ENCODE measurements at regions not wholly inside any gene's neighbourhood (a gene's known extent, or its start where the extent isn't known, plus 50 kb on each side); places are given as distances from the start of the nearest gene placed in this dataset.
"Not testable (repeated sequence)": the region's sequence is repeated elsewhere in the genome, so short reads cannot be mapped to it uniquely, and the experiment has no call there.

DNA sequence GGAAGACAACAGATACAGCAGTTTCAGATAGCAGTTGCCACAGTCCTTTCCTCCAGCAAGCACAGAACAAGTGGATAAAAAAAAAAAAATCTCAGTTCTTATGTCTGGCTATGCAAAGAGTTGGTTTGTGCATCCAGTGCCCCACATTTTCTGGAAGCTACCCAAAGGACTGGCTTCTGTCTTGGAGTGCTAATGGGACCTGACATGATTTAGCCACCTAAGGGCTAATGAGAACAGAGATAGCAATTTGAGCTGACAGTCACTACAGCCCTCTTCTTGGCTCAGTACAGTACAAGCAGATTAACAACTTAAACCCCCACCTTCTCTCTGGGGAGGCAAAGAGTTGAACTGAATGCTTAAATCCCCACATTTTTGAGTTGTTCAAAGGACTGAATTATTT lies 976.8 kb downstream of the TBC1D32 start:
- peak; percentile 28 for DNase-seq (ENCODE audit: low spot score)

- no peak for DNase-seq (ENCODE audit: low spot score)
These were observed 978.5 kb downstream of the TBC1D32 start for GRCh38 chr6:120355822-120356221.

GRCh38 chr6:120354452-120355098 lies 979.7 kb downstream of the TBC1D32 start:
- DNase-seq (ENCODE audit: low spot score), result no peak

DNA sequence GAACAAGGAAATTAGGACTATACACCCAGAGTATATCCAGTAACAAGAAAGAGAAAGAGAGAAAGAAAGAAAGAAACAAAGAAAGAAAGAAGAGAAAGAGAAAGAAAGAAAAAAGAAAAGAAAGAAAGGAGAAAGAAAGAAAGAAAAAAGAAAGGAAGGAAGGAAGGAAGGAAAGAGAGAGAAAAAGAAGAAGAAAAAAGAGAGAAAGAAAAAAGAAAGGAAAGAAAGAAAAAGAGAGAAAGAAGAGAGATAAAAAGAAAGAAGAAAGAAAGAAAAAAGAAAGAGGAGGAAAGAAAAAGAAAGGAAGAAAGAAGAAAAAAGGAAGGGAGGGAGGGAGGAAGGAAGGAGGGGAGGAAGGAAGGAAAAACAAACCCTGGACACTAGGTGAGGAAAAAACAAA lies 981.8 kb downstream of the TBC1D32 start:
- no peak for DNase-seq (ENCODE audit: low spot score)

GRCh38 chr6:120348926-120349325 lies 985.4 kb downstream of the TBC1D32 start:
- no peak for DNase-seq (ENCODE audit: low spot score)

GRCh38 chr6:120328521-120328920 lies 979.0 kb upstream of the MAN1A1 start:
- DNase-seq (ENCODE audit: low spot score), result no peak

DNA sequence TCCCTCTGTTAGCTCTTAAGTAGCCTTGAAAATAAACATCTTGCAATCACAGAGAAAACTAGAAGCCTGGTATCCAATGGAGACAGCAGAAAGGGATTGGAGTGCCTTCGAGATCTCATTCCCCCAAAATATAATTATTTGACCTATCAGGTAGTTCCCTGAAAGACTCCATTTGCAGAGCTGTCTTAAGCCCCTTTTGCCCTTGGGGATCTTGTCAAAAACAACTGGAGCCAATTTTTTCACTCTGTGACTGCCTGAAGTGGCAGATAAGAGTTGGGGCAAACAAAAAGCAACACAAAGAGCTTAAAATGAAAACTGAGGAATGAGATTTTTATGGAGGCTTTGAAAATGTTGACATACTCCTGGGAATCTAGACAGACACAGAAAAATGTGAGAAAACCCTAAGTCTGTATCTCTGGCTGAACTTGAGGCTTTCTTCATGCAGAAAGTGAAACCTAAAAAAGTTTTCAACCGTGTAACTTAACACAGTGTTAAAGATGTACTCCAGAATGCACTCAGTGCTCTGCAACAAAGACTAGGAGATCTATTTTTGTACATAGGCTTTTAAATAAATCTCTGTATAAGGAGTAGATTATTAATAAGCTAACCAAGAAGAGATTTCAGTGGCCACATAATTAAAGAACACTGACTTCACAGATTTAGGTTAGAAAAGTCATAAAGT lies 971.1 kb upstream of the MAN1A1 start:
- no peak for DNase-seq (ENCODE audit: low spot score)

DNA sequence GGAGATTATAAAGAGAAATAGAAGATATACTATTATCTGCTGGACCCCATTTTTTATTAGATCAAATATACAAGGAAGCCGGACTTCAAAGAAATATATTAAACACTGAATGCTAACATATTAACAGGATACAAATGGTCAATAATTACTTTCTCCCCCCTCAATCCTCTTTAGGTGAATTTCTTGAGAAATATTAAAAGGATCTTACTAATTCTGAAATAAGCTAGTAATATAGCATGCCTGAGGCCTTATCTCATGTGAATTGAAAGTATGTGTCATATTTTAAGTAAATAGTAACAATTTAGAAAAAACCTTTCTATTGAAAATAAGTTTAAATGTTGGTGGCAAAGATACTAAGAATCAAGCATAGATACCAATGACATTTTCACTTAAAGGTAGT lies 954.7 kb upstream of the MAN1A1 start:
- DNase-seq (ENCODE audit: low spot score), result no peak

DNA sequence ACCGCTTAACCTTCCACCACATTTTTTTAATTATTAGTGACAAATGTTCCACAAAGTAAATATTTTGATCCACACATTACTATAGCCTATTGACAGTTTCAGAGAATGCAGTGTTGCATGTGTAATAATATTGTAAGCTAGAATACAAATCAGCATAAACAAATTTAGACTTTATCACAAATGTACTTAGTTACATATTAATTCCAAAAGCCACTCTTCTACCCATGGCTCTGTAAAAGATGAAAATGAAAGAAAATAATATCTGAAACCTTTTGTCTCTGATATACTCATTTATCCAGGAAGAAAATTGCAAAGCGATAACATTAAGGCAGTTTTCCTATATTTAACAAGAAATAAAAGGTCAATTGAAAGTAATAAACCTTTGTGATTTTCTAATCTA lies 954.0 kb upstream of the MAN1A1 start:
- DNase-seq (ENCODE audit: low spot score), result no peak

DNA sequence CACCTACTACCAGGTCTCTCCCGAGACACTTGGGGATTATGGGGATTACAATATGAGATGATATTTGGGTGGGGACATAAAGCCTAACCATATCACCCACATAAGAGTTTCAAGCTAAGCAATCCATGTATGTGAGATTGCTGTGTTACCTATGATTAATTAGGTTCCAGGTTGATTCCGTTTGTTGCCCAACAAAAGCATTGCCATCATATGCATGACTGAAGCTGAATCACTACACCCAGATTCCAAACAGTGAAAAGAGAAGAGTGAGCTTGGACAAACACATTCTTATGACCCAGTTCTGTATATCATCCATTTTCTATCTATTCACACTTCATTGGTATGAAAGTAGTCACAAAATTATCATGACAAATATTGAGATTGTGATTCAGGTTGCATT lies 952.5 kb upstream of the MAN1A1 start:
- no peak for DNase-seq (ENCODE audit: low spot score)

GRCh38 chr6:120290964-120291363 lies 941.4 kb upstream of the MAN1A1 start:
- DNase-seq (ENCODE audit: low spot score), result no peak

DNA sequence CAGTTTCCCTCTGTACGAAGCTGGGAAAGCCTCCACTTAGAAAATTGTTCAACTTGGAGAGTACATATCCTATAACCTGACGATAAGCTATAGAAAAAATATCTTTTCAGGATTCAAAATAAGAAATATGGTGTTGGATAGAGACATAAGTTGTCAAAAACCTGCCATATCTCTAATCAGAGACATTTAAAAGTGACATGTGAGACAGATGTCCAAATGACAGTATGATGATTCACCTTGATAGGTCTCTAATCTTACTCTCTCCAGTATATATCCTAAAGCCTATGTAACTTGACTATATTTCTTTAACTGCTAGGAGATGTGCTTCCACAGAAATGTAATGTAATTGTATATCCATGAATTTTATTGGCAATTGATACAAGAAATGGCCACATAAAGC lies 932.4 kb upstream of the MAN1A1 start:
- DNase-seq (ENCODE audit: low spot score), result no peak

DNA sequence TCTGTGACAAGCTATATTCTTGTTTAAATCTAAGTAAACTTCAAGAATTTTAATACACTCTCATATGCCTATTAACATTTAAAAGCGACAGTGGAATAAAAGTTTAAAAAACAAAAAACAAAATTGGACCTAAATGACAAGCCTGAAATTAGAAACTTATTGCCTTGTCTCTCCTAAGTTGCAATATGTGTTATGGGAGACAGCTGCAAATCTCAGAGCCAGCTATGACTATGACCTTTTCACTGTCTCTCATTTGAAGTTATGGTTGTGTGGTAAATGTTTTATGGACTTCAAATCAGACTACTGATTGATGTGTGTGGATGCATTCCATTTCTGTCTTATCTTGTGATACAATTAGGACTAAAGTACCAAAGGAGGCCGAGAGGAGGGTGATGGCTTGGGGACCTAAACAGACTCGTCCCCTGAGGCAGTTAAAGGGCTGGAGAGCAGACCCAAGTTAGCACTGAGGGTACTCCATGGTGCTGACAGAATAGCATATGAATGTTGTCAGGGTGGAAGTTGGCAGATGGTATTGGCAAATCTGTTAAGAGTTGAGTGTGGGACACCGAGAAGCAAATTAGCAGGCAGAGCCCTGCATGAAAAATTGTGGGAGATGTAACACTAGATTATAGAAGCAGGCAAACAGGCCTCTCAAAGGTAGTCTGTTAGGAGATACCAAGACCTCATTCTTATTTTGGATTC lies 930.1 kb upstream of the MAN1A1 start:
- DNase-seq (ENCODE audit: low spot score), result no peak

DNA sequence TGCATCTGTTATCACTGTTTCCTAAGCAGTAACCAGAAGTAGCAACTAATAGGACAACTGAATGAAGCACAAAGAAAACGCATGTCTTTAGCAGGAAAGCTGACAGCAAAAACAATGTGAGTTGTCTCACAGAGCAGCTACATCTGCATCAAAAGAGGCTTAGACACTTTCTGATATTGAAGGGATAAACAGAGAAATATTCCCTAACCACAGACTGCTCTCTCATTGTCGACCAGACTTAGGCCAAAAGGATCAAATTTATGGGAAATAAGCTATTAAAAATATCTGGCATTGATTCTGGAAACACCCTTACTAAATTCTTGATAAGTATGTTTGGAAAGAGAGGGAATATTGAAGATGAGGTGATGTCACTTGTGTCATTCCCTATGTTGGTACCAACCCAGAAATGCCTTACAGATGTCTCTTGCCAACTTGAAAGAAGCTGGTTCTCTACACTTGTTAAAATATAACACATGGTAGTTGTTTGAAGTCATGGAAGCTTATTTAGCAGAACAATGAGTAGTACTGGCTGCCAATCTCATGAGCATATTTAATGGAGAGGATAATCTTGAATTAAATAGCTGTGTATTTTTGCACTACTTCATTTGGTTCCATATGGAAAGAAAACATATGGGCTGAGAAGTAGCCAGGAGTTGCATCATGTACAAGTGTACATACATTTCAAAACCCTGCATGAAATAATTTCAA lies 929.3 kb upstream of the MAN1A1 start:
- DNase-seq (ENCODE audit: low spot score), result no peak

- DNase-seq (ENCODE audit: low spot score), result no peak
These were observed 925.0 kb upstream of the MAN1A1 start for GRCh38 chr6:120274547-120274946.

GRCh38 chr6:120273411-120273810 lies 923.9 kb upstream of the MAN1A1 start:
- no peak for DNase-seq (ENCODE audit: low spot score)

- DNase-seq (ENCODE audit: low spot score), result no peak
These were observed 922.5 kb upstream of the MAN1A1 start for GRCh38 chr6:120272038-120272437.

- DNase-seq (ENCODE audit: low spot score), result not testable (repeated sequence)
These were observed 918.7 kb upstream of the MAN1A1 start for GRCh38 chr6:120268256-120268655.

DNA sequence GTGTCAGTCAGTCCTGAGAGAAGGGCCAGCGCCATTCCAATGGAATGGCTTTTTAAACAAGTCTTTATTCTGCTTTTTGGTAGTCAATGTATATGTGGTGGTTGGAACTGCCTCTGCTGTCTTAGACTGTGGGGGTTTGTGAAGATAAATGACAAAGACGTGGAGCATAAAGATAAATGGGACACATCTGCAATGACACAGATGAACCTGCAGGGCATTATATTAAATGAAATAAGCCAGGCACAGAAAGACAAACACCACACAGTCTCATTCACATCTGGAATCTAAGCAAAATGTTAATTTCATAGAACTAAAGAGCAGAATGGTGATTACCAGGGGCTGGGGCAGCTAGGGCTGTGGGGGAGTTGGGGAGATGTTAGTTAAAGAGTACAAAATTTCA lies 912.8 kb upstream of the MAN1A1 start:
- DNase-seq (ENCODE audit: low spot score), result no peak

DNA sequence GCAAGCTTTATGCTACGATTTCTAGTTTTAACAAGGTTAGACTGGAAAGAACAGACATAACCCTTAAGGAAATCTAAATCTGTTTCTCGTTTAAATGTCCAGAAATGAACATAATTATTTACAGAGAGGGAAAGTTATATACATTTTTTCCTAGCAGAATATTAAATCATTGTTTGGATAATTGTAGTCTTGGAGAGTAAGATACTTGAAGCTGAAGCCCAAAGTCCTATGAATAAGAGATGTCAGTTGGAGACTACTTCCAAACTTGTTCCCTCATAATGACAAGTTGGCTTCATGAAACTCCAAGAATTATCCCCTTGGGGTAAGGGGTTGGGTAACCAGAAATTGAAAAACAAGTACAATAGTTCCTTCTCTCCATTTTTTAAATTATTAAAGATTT lies 911.1 kb upstream of the MAN1A1 start:
- no peak for DNase-seq (ENCODE audit: low spot score)

DNA sequence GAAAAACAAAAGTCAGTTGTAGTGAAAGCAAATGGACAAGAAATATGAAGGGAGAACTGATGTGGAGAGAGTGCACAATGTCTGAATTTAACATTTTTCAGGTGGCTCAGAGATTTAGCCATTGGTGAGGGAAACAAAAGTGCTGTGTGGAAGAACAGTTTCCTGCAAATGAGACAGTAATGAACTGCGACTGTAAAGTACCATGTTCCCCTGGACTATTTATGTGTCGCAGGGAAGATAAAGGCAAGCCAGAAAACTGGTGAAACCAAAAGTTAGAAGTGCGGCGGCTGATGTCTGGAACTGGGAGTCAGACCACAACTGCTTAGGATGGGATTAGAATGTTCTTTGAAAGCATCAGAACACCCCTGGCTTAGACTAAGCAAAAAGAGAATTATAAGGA lies 905.1 kb upstream of the MAN1A1 start:
- no peak for DNase-seq (ENCODE audit: low spot score)

DNA sequence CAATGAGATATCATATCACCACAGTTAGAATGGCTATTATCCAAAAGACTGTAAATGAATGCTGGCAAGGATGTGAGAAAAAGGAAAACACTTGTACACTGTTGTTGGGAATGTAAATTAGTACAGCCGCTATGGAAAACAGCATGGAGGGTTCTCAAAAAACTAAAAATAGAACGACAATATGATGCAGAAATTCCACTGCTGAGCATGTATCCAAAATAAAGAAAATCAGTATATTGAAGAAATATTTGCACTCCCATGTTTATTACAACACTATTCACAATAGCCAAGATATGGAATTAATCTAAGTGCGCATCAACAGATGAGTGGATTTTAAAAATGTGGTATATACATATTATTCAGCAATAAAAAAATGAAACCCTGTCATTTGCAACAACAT lies 898.9 kb upstream of the MAN1A1 start:
- no peak for DNase-seq (ENCODE audit: low spot score)

DNA sequence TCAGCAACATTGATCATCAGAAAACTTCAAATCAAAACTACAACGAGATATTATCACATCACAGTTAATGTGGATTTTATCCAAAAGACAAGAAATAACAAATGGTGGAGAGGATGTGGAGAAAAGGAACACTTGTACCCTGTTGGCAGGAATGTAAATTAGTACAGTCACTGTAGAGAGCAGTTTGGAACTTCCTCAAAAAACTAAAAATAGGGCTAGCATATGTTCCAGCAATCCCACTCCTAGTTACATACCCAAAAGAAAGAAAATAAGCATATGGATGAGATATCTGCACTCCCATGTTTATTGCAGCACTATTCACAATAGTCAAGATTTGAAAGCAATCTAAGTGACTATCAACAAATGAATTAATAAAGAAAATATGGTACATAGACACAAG lies 887.7 kb upstream of the MAN1A1 start:
- DNase-seq (ENCODE audit: low spot score), result no peak

Data from D341Med (cell line).